ENCODE measurements at regions not wholly inside any gene's neighbourhood (a gene's known extent, or its start where the extent isn't known, plus 50 kb on each side); places are given as distances from the start of the nearest gene placed in this dataset.
A peak's percentile ranks its signal among the peaks of the same experiment; 100 is the strongest.

- no CpG with 5 or more reads among the region's 1 CpG for WGBS (ENCODE audit: extremely low coverage, insufficient coverage, insufficient read length)
- Histone ChIP-seq H2AFZ (ENCODE audit: insufficient read depth, low read length, poor library complexity) (no peak overlapping the region), H3K9ac (ENCODE audit: low read length) (no peak overlapping the region), H2BK5ac (ENCODE audit: low read depth, low read length, poor library complexity) (no peak overlapping the region), H3K9me3 (ENCODE audit: insufficient read depth, low read depth, low read length) (peaks cover 4% of the 10 kb centered on the region), H3K79me1 (ENCODE audit: low read length) (no peaks in the 10 kb centered on the region), H2BK120ac (ENCODE audit: insufficient read depth, low read length, poor library complexity) (no peak overlapping the region), H3K27ac (ENCODE audit: low read depth, low read length) (no peak overlapping the region), H3K4me1 (ENCODE audit: control insufficient read depth in 1 of 2, insufficient read depth in 2 of 2, low read length in 2 of 2) (no peaks in the 10 kb centered on the region), H4K8ac (ENCODE audit: low read depth, low read length) (no peak overlapping the region), H3K14ac (ENCODE audit: low read length) (no peak overlapping the region), H3K23ac (ENCODE audit: low read length) (no peak overlapping the region), H4K91ac (ENCODE audit: low read depth, low read length) (no peak overlapping the region), H3K36me3 (ENCODE audit: control insufficient read depth in 1 of 2, insufficient read depth in 2 of 2, low read length in 2 of 2) (no peaks in the 10 kb centered on the region), H3K4ac (ENCODE audit: low read depth, low read length) (no peak overlapping the region), H2BK12ac (ENCODE audit: low read length) (no peak overlapping the region), H4K12ac (ENCODE audit: low read depth, low read length) (no peak overlapping the region), H3K4me2 (ENCODE audit: low read length) (no peak overlapping the region), H3K4me3 (ENCODE audit: low read depth, low read length) (no peak overlapping the region), H3K27me3 (ENCODE audit: insufficient read depth, low read length) (no peaks in the 10 kb centered on the region), H3K79me2 (ENCODE audit: control insufficient read depth, insufficient read depth, low read length, poor library complexity) (no peaks in the 10 kb centered on the region), H3K18ac (ENCODE audit: low read length) (no peak overlapping the region), H2AK5ac (ENCODE audit: low read length) (no peak overlapping the region)
- peak; percentile 44 to 63 for DNase-seq
Observed at GRCh38 chr4:10240691-10241090, 124.1 kb upstream of the WDR1 start.

GRCh38 chr4:10239982-10240654 is 123.5 kb upstream of the WDR1 start:
- WGBS (ENCODE audit: extremely low coverage, insufficient coverage, insufficient read length): no CpG with 5 or more reads among the region's 7 CpGs

GRCh38 chr4:10237131-10237530 is 120.5 kb upstream of the WDR1 start:
- no peaks in the 10 kb centered on the region for H3K27me3 ChIP-seq (ENCODE audit: insufficient read depth, low read length)
- no peaks in the 10 kb centered on the region for H3K79me2 ChIP-seq (ENCODE audit: control insufficient read depth, insufficient read depth, low read length, poor library complexity)
- H2BK5ac ChIP-seq (ENCODE audit: low read depth, low read length, poor library complexity): no peak overlapping the region
- H3K79me1 ChIP-seq (ENCODE audit: low read length): no peaks in the 10 kb centered on the region
- no peak overlapping the region for H3K18ac ChIP-seq (ENCODE audit: low read length)
- peaks cover 2% of the 10 kb centered on the region for H3K9me3 ChIP-seq (ENCODE audit: insufficient read depth, low read depth, low read length)
- no peak overlapping the region for H3K4ac ChIP-seq (ENCODE audit: low read depth, low read length)
- H2BK120ac ChIP-seq (ENCODE audit: insufficient read depth, low read length, poor library complexity): no peak overlapping the region
- no peak overlapping the region for H2AFZ ChIP-seq (ENCODE audit: insufficient read depth, low read length, poor library complexity)
- no peak overlapping the region for H3K4me3 ChIP-seq (ENCODE audit: low read depth, low read length)
- no peak overlapping the region for H3K14ac ChIP-seq (ENCODE audit: low read length)
- H3K23ac ChIP-seq (ENCODE audit: low read length): no peak overlapping the region
- no peak overlapping the region for H4K8ac ChIP-seq (ENCODE audit: low read depth, low read length)
- no CpG with 5 or more reads among the region's 1 CpG for WGBS (ENCODE audit: extremely low coverage, insufficient coverage, insufficient read length)
- no peak overlapping the region for H4K91ac ChIP-seq (ENCODE audit: low read depth, low read length)
- no peak overlapping the region for H3K27ac ChIP-seq (ENCODE audit: low read depth, low read length)
- no peak overlapping the region for H3K4me2 ChIP-seq (ENCODE audit: low read length)
- H3K9ac ChIP-seq (ENCODE audit: low read length): no peak overlapping the region
- H3K4me1 ChIP-seq (ENCODE audit: control insufficient read depth in 1 of 2, insufficient read depth in 2 of 2, low read length in 2 of 2): no peaks in the 10 kb centered on the region
- H3K36me3 ChIP-seq (ENCODE audit: control insufficient read depth in 1 of 2, insufficient read depth in 2 of 2, low read length in 2 of 2): no peaks in the 10 kb centered on the region
- no peak overlapping the region for H4K12ac ChIP-seq (ENCODE audit: low read depth, low read length)
- no peak overlapping the region for H2BK12ac ChIP-seq (ENCODE audit: low read length)
- peak; percentile 6 to 65 for DNase-seq
- no peak overlapping the region for H2AK5ac ChIP-seq (ENCODE audit: low read length)

More at GRCh38 chr4:10239982-10240654, 123.5 kb upstream of the WDR1 start:
- Histone ChIP-seq H3K23ac (ENCODE audit: low read length) (no peak overlapping the region), H2BK120ac (ENCODE audit: insufficient read depth, low read length, poor library complexity) (no peak overlapping the region), H3K14ac (ENCODE audit: low read length) (no peak overlapping the region), H3K9ac (ENCODE audit: low read length) (no peak overlapping the region), H4K8ac (ENCODE audit: low read depth, low read length) (no peak overlapping the region), H3K4me2 (ENCODE audit: low read length) (no peak overlapping the region), H3K4me3 (ENCODE audit: low read depth, low read length) (no peak overlapping the region), H3K79me2 (ENCODE audit: control insufficient read depth, insufficient read depth, low read length, poor library complexity) (no peaks in the 10 kb centered on the region), H2BK5ac (ENCODE audit: low read depth, low read length, poor library complexity) (no peak overlapping the region), H3K27ac (ENCODE audit: low read depth, low read length) (no peak overlapping the region), H3K79me1 (ENCODE audit: low read length) (no peaks in the 10 kb centered on the region), H3K4ac (ENCODE audit: low read depth, low read length) (no peak overlapping the region), H3K18ac (ENCODE audit: low read length) (no peak overlapping the region), H4K91ac (ENCODE audit: low read depth, low read length) (no peak overlapping the region), H3K4me1 (ENCODE audit: control insufficient read depth in 1 of 2, insufficient read depth in 2 of 2, low read length in 2 of 2) (no peaks in the 10 kb centered on the region), H2AK5ac (ENCODE audit: low read length) (no peak overlapping the region), H2AFZ (ENCODE audit: insufficient read depth, low read length, poor library complexity) (no peak overlapping the region), H4K12ac (ENCODE audit: low read depth, low read length) (no peak overlapping the region), H3K27me3 (ENCODE audit: insufficient read depth, low read length) (no peaks in the 10 kb centered on the region), H2BK12ac (ENCODE audit: low read length) (no peak overlapping the region), H3K9me3 (ENCODE audit: insufficient read depth, low read depth, low read length) (peaks cover 3% of the 10 kb centered on the region), H3K36me3 (ENCODE audit: control insufficient read depth in 1 of 2, insufficient read depth in 2 of 2, low read length in 2 of 2) (no peaks in the 10 kb centered on the region)
- DNase-seq: no peak

- H3K23ac ChIP-seq (ENCODE audit: low read length): no peak overlapping the region
- WGBS (ENCODE audit: extremely low coverage, insufficient coverage, insufficient read length): no CpG with 5 or more reads among the region's 4 CpGs
Observed at GRCh38 chr4:10232114-10232513, 115.5 kb upstream of the WDR1 start.

More at GRCh38 chr4:10232114-10232513, 115.5 kb upstream of the WDR1 start:
- Histone ChIP-seq H3K9me3 (ENCODE audit: insufficient read depth, low read depth, low read length) (no peaks in the 10 kb centered on the region), H4K91ac (ENCODE audit: low read depth, low read length) (no peak overlapping the region), H3K79me2 (ENCODE audit: control insufficient read depth, insufficient read depth, low read length, poor library complexity) (no peaks in the 10 kb centered on the region), H2AFZ (ENCODE audit: insufficient read depth, low read length, poor library complexity) (no peak overlapping the region), H3K27me3 (ENCODE audit: insufficient read depth, low read length) (no peaks in the 10 kb centered on the region), H3K9ac (ENCODE audit: low read length) (no peak overlapping the region), H4K12ac (ENCODE audit: low read depth, low read length) (no peak overlapping the region), H2AK5ac (ENCODE audit: low read length) (no peak overlapping the region), H3K14ac (ENCODE audit: low read length) (no peak overlapping the region), H2BK120ac (ENCODE audit: insufficient read depth, low read length, poor library complexity) (no peak overlapping the region), H3K4me1 (ENCODE audit: control insufficient read depth in 1 of 2, insufficient read depth in 2 of 2, low read length in 2 of 2) (no peaks in the 10 kb centered on the region), H4K8ac (ENCODE audit: low read depth, low read length) (no peak overlapping the region), H3K36me3 (ENCODE audit: control insufficient read depth in 1 of 2, insufficient read depth in 2 of 2, low read length in 2 of 2) (no peaks in the 10 kb centered on the region), H3K4me3 (ENCODE audit: low read depth, low read length) (no peak overlapping the region), H3K4ac (ENCODE audit: low read depth, low read length) (no peak overlapping the region), H3K4me2 (ENCODE audit: low read length) (no peak overlapping the region), H2BK5ac (ENCODE audit: low read depth, low read length, poor library complexity) (no peak overlapping the region), H3K18ac (ENCODE audit: low read length) (no peak overlapping the region), H2BK12ac (ENCODE audit: low read length) (no peak overlapping the region), H3K79me1 (ENCODE audit: low read length) (no peaks in the 10 kb centered on the region), H3K27ac (ENCODE audit: low read depth, low read length) (no peak overlapping the region)
- no peak for DNase-seq

All from trophoblast cell (in vitro differentiated cells and primary cell).